Heart left ventricle (tissue), 13 donors: ENCODE measurements at regions not wholly inside any gene's neighbourhood (a gene's known extent, or its start where the extent isn't known, plus 50 kb on each side); places are given as distances from the start of the nearest gene placed in this dataset.

Experiments used
- POLR2A ChIP-seq, 2 donors: fragments of 450-650 bp; IDR thresholded peaks; one replicate each; pipeline ENCODE4 v1.6.1; 2017; ENCODE audit warnings: antibody characterized with exemption in 2 of 2, mild to moderate bottlenecking in 2 of 2, moderate library complexity in 2 of 2
- TF ChIP-seq, protein P1 (sequence below), 12 donors: fragments of 200-600 bp; sonication (generic) in 4 of 12; IDR thresholded peaks; one replicate each; pipeline versions ENCODE4 v1.5.0 to v1.8.0; 2018 to 2022; ENCODE audit warnings: antibody characterized with exemption in 12 of 12, mild to moderate bottlenecking in 5 of 12
- donor health status: ischemic (EF 13 %, LVEDD 7.1; RV severe dilation, severe dysfunction).
- donor health status: DM: no; HTN: yes; CAD: no.
- donor health status: DM: no; HTN: no; CAD: no.
- donor health status: ischemic (EF 25% LVEDD 6.9; RV normal size, moderate dysfunction).
- donor health status: ischemic (EF 25% LVEDD 5.7; RV mildly dilated, moderate dysfunction).
- donor health status: ischemic (EF 35%, LVEDD 5.7; RV mildly dilated, moderate dysfunction).
- donor health status: nonischemic (EF 11% LVEDD 7.7; RV severe dilation, severe dysfunction).
- donor health status: DM: yes; HTN: yes; CAD: no.
- donor health status: PGD.
- donor health status: ischemic (EF 29% LVEDD 5.4; RV normal size, mild dysfunction).
- donor health status: nonischemic (EF 23%, LVEDD 6.1; RV moderate dilation, normal function).

DNA sequence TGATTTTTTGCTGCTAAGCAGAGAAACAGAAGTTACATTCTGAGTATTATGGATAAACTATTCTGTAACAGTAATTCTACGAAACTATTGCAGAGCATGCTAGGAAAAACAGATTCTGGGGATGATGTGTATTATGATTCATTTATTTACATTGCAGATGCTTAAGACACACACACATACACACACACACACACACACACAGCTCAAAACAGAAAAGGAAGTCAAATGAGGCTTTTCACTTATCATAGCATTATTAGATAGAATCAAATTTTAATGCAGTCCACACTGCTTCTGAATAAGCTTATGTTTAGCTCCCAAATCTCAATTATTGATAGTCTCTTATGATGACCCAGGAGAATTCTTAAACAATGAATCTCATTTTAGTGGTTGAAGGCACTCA, 307.2 kb downstream of the HGF start:
- no peak for TF ChIP-seq POLR2A (IDR thresholded peaks at IDR 0.05)
- TF ChIP-seq, protein P1, sequence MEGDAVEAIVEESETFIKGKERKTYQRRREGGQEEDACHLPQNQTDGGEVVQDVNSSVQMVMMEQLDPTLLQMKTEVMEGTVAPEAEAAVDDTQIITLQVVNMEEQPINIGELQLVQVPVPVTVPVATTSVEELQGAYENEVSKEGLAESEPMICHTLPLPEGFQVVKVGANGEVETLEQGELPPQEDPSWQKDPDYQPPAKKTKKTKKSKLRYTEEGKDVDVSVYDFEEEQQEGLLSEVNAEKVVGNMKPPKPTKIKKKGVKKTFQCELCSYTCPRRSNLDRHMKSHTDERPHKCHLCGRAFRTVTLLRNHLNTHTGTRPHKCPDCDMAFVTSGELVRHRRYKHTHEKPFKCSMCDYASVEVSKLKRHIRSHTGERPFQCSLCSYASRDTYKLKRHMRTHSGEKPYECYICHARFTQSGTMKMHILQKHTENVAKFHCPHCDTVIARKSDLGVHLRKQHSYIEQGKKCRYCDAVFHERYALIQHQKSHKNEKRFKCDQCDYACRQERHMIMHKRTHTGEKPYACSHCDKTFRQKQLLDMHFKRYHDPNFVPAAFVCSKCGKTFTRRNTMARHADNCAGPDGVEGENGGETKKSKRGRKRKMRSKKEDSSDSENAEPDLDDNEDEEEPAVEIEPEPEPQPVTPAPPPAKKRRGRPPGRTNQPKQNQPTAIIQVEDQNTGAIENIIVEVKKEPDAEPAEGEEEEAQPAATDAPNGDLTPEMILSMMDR (IDR thresholded peaks at IDR 0.05), result no peak
